Body of pancreas (tissue), 4 donors: ENCODE measurements at regions not wholly inside any gene's neighbourhood (a gene's known extent, or its start where the extent isn't known, plus 50 kb on each side); places are given as distances from the start of the nearest gene placed in this dataset.

Experiments
- ATAC-seq: fragments of 150-250 bp; one replicate; pipeline ENCODE4 v1.9.1; 2016
- DNase-seq, 4 donors: peaks; one replicate each; pipeline ENCODE4 v3.0.0-alpha.2; 2019
- H3K27ac ChIP-seq, 4 donors: fragments of 200-600 bp; sonication (generic); 1 replicate in 3 of 4; 2 replicates in 1 of 4; pipeline versions ENCODE4 v1.5.1 to v1.6.1; 2016 to 2019; ENCODE audit warnings: mild to moderate bottlenecking in 1 of 4, mixed read lengths in 1 of 4, moderate library complexity in 1 of 4
- H3K27me3 ChIP-seq, 2 donors: fragments of 200-600 bp; sonication (generic); one replicate each; pipeline ENCODE4 v1.6.0; 2016; ENCODE audit warnings: mild to moderate bottlenecking in 1 of 2
- H3K36me3 ChIP-seq, 2 donors: fragments of 200-600 bp; sonication (generic); replicated peaks in 1 of 2; 2 replicates each; pipeline ENCODE4 v1.5.1; 2016; ENCODE audit warnings: low read depth in 2 of 2; ENCODE audit not compliant: insufficient read depth in 1 of 2
- H3K4me1 ChIP-seq: fragments of 200-600 bp; sonication (generic); one replicate; pipeline ENCODE4 v1.6.0; 2016
- H3K4me3 ChIP-seq, 2 donors: fragments of 200-600 bp; sonication (generic); 1 replicate in 1 of 2; 2 replicates in 1 of 2; pipeline ENCODE4 v1.5.1; 2016 to 2019
- H3K9me3 ChIP-seq, 3 donors: fragments of 200-600 bp; sonication (generic); 1 replicate in 2 of 3; 2 replicates in 1 of 3; pipeline ENCODE4 v1.5.1; 2016
- POLR2A ChIP-seq, 3 donors: fragments of 450-650 bp; IDR thresholded peaks; one replicate each; pipeline ENCODE4 v1.6.1; 2016; ENCODE audit warnings: antibody characterized with exemption in 3 of 3, mild to moderate bottlenecking in 2 of 3
- WGBS, 2 donors: methylation state at CpG; one replicate each; pipeline ENCODE4 v1.1.5; 2017; 5-methylcytosine and 5-hydroxymethylcytosine counted together
- intact Hi-C: fragments of 100-400 bp; cut with DNase I; formaldehyde crosslinking; loops from one replicate; pipeline ENCODE4 v1.15.1; 2023
- TF ChIP-seq, protein P1 (sequence below), 7 experiments: fragments of 450-650 bp in 4 of 7; fragments of 200-600 bp in 3 of 7; sonication (generic) in 3 of 7; IDR thresholded peaks; one replicate each; pipeline ENCODE4 v1.5.1; 2016 to 2019; ENCODE audit warnings: antibody characterized with exemption in 7 of 7

DNA sequence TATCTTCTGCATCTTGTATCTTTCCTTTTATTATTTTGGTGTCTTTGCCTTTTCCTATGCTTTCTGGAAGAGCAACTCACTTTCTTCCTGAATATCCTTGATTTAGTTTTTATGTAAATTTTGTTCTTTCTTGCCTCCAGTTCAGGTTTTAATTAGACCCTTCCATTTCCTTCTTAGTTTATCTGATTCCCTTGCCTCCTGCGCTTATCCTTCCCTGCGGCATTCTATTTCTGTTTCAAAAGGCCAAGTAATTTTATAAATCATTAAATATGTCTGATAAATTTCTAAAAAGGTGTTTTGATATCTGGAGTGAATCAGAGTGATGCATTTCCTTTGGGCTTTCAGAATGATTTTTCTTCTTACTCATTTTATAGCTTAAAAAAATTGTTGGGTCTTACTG lies 167.7 kb upstream of the WDR11 start:
- WGBS, 2 donors = 93 to 94% methylated on average over 2 of the region's 2 CpGs
- intact Hi-C loops = no loop called here
- Histone ChIP-seq H3K9me3 (no peaks in the 10 kb centered on the region), H3K27ac (no peak overlapping the region), H3K4me3 (no peak overlapping the region), H3K27me3 (no peaks in the 10 kb centered on the region), H3K4me1 (no peaks in the 10 kb centered on the region), H3K36me3 (no peaks in the 10 kb centered on the region)
- ATAC-seq = no peak
- no peak for DNase-seq
- TF ChIP-seq, protein P1, sequence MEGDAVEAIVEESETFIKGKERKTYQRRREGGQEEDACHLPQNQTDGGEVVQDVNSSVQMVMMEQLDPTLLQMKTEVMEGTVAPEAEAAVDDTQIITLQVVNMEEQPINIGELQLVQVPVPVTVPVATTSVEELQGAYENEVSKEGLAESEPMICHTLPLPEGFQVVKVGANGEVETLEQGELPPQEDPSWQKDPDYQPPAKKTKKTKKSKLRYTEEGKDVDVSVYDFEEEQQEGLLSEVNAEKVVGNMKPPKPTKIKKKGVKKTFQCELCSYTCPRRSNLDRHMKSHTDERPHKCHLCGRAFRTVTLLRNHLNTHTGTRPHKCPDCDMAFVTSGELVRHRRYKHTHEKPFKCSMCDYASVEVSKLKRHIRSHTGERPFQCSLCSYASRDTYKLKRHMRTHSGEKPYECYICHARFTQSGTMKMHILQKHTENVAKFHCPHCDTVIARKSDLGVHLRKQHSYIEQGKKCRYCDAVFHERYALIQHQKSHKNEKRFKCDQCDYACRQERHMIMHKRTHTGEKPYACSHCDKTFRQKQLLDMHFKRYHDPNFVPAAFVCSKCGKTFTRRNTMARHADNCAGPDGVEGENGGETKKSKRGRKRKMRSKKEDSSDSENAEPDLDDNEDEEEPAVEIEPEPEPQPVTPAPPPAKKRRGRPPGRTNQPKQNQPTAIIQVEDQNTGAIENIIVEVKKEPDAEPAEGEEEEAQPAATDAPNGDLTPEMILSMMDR (IDR thresholded peaks at IDR 0.05) = no peak
- TF ChIP-seq POLR2A (IDR thresholded peaks at IDR 0.05) = no peak

DNA sequence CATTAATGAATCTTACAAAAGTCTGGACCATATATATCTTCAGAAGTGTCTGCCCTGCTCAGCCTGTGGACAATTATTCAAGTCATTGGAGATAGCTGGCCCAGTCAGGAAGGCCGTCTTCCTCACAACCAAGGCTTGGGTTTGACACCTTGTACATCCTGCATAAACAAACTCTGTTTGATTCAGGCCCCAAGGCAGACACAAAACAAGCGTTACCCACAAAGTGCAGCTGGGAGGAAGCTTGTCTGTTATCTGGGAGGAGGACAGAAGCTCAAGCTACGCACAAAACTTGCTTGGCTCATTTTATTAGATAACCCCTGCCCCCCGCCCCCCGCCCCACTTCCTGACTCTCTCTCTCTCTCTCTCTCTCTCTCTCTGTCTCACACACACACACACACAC lies 166.9 kb upstream of the WDR11 start:
- Histone ChIP-seq H3K27me3 (no peaks in the 10 kb centered on the region), H3K4me3 (no peak overlapping the region), H3K4me1 (no peaks in the 10 kb centered on the region), H3K27ac (no peak overlapping the region), H3K36me3 (no peaks in the 10 kb centered on the region), H3K9me3 (no peaks in the 10 kb centered on the region)
- intact Hi-C loops = no loop called here
- DNase-seq (no peak), ATAC-seq (no peak)
- WGBS, 2 donors = 6 to 20% methylated on average over 3 to 5 of the region's 5 CpGs
- TF ChIP-seq POLR2A (IDR thresholded peaks at IDR 0.05) = no peak
- TF ChIP-seq, protein P1 (IDR thresholded peaks at IDR 0.05) = no peak

DNA sequence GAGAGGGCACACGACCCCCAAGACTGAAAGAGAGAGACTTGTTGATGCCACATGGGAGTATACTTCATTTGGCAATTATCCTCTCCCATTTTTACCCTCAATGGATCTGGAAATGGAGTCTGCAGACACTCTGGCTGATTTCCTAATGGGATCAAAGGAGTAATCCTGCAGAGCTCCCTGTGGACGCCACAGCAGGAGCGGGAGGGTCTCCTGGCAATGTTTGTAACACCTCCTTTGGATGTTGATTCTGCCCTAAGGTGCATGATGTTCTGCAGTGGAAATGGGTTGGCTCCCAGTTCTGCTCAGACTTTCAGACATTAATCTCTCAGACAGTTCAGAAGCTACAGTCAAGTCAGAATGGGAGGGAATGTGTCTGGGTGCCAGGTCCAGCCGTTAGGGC lies 166.0 kb upstream of the WDR11 start:
- ATAC-seq (no peak), DNase-seq (no peak)
- Histone ChIP-seq H3K9me3 (no peaks in the 10 kb centered on the region), H3K27ac (no peak overlapping the region), H3K4me1 (no peaks in the 10 kb centered on the region), H3K4me3 (no peak overlapping the region), H3K27me3 (no peaks in the 10 kb centered on the region), H3K36me3 (no peaks in the 10 kb centered on the region)
- no peak for TF ChIP-seq POLR2A (IDR thresholded peaks at IDR 0.05)
- TF ChIP-seq, protein P1 (IDR thresholded peaks at IDR 0.05) = no peak
- intact Hi-C loops = no loop called here
- WGBS, 2 donors = 35 to 40% methylated on average over 4 of the region's 4 CpGs

DNA sequence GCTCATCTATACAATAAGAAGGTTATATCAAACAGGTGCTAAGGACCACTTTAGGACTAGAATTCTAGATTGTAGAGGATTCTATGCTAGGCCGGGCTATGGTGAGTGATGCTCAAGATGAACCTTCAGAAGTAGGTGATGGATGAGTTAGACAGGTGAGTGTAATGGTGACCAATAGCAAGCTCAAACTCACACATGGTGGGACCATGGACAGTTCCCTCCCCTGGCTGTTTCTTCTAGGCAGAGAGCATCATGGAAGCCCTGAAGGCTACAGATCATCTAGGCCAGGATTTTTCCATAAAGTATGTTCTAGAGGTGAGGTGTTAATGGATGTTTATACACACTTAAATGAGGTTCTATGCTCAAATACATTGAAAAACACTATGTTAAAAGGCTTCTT lies 162.2 kb upstream of the WDR11 start:
- ATAC-seq (no peak), DNase-seq (no peak)
- Histone ChIP-seq H3K4me1 (no peaks in the 10 kb centered on the region), H3K9me3 (no peaks in the 10 kb centered on the region), H3K27ac (no peak overlapping the region), H3K4me3 (no peak overlapping the region), H3K36me3 (no peaks in the 10 kb centered on the region), H3K27me3 (no peaks in the 10 kb centered on the region)
- intact Hi-C loops = no loop called here
- WGBS, 2 donors = 73 to 88% methylated on average over 1 of the region's 1 CpG
- TF ChIP-seq, protein P1 (IDR thresholded peaks at IDR 0.05) = no peak
- TF ChIP-seq POLR2A (IDR thresholded peaks at IDR 0.05) = no peak

DNA sequence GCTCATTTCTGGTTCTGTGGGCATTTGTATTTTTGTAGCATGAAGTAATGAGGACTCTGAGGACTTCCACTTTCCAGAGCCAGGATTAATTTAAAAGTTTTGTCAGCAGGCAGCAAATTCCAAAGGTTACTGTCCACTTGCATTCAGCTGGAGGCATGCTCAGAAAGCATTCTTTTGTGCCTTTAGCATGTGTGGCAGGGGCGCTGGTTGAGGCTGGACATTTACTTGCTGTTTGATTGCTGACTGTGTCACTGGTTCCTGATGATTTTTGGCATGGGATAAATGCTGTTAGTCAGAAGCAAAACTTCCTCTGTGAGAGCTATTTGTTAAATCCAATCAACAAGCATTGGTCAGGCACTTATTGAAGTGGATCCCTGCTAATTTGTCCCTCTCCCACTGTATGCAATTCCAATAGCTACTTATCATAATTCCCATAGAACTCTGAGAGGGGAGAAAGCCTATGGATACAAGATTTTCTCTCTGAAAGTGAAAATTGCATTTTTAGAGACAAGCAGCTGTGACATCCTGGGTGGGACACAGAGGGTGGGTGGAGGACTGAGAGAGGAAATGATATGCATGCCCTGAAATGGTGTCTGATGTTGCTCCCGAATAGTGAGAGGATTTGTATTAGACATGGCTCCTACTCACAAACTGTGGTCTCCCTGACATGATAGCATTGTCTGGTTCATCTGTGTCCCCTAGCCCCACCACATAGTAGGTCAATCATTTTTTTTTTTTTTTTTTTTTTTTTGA lies 161.2 kb upstream of the WDR11 start:
- no peak overlapping the region for H3K4me3 ChIP-seq
- TF ChIP-seq, protein P1 (IDR thresholded peaks at IDR 0.05) = no peak
- no peak for TF ChIP-seq POLR2A (IDR thresholded peaks at IDR 0.05)
- H3K27ac ChIP-seq = no peak overlapping the region
- ATAC-seq (no peak), DNase-seq (no peak)
- intact Hi-C loops = no loop called here
- no peaks in the 10 kb centered on the region for H3K36me3 ChIP-seq
- no peaks in the 10 kb centered on the region for H3K9me3 ChIP-seq
- H3K4me1 ChIP-seq = no peaks in the 10 kb centered on the region
- 71% methylated on average over 2 of the region's 2 CpGs for WGBS, 2 donors
- no peaks in the 10 kb centered on the region for H3K27me3 ChIP-seq
